GM21390 (cell line): ENCODE measurements at regions not wholly inside any gene's neighbourhood (a gene's known extent, or its start where the extent isn't known, plus 50 kb on each side); places are given as distances from the start of the nearest gene placed in this dataset.

Experiments used
- ATAC-seq: cut with Tn5 transposase; IDR thresholded peaks from one replicate; pipeline ENCODE4 v1.9.1; 2021; ENCODE audit not compliant: unreplicated experiment

DNA sequence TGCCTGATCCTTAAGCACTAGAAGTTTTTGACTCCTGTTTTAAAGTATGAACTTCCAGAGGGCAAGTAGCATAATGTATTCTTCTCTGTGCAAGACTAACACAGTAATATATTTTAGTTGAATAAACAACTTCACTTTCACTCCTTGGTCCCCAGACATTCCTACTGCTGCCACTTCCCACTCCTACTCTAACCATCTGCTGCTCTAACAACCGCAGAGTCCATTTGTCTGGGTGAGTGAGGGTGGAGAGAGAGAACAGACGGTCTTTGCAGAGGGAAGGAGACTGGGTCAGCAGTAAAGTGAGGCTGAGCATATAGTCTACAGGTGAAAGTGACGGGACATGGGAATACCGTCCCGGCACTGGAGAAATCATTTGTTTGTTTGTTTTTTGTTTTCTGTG, 301.0 kb upstream of the SLCO3A1 start:
- no peak for ATAC-seq

DNA sequence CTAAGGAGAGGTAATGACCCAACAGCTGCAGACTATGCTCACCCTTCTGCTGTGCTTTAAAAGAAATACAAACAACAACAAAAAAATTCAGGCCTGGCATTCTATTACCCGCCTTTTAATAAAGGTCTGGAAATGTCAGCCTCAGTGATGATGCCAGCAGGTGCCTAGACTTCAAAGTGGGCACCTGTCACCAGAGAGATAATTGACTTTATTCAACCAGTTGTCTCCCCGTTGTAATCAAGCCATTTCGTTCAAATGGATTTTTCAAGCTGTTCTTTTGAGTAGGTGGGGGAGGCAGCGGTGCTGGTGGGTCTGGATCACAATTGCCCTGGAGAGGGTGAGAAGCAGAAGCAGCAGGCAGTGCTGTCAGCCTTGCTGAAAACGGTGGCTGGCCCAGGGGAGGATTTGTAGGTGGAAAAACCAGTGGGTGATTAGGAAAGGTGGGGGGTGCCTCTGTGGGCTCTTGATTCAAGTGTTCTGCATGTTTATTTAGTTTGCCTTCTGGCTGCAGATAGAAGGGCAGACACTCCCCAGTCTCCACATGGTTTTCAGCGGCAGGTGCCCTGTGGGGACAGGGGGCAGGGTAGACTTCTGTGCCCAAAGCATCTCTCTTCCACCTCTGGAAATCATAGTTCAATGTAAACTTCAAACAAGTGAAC, 300.2 kb upstream of the SLCO3A1 start:
- ATAC-seq, result no peak

DNA sequence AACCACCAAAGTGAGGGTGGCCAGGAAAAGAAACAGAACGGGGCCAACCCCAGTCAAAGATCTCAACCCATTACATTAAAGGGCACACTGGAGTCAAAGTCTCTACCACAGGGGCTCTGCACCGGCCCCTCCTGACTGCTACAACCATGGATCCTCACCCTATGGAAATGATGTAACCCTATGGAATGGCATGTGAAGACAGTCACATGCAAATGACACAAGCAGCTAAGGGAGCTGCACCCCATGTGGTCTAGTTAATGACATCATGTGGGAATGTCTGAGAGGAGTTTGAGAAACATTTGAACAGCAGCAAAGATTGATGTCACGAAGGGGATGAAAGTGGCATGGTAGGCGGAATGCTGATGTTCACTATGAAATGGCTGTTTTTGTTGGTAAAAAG, 298.2 kb upstream of the SLCO3A1 start:
- ATAC-seq, result no peak

DNA sequence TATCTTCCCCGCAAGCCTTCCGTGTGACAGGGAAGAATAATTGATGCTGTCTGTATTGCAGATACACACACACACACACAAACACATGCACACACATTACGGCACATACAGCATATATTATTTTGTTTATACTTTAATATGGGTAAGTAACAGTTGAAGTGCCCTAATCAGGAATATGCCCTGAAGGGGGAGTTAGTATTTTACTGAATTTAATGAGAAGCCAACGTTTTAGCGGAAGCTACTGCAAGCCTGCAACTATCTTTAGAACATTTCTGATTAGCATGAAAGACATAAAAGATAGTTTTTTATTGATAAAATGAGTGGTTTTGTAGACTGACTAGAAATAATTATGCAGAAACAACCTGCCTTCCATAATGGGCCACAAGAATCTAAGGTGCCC, 296.6 kb upstream of the SLCO3A1 start:
- ATAC-seq, result no peak

DNA sequence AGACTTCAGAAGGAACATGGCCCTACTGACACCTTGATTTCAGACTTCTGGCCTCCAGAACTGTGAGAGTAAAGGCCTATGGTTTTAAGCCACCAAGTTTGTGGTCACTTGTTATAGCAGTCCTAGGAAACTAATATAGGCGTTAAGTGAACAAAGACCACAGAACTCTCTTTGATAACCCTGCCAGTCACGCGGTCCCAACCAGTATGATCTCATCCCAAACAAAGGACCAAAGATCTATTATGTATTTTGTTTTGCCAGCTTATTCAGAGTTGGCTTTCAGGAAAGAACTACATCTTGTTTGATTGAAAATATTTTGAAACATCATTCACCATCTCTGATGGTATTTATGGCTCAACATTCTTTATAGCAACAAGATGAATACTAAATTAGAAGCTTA, 294.4 kb upstream of the SLCO3A1 start:
- no peak for ATAC-seq

DNA sequence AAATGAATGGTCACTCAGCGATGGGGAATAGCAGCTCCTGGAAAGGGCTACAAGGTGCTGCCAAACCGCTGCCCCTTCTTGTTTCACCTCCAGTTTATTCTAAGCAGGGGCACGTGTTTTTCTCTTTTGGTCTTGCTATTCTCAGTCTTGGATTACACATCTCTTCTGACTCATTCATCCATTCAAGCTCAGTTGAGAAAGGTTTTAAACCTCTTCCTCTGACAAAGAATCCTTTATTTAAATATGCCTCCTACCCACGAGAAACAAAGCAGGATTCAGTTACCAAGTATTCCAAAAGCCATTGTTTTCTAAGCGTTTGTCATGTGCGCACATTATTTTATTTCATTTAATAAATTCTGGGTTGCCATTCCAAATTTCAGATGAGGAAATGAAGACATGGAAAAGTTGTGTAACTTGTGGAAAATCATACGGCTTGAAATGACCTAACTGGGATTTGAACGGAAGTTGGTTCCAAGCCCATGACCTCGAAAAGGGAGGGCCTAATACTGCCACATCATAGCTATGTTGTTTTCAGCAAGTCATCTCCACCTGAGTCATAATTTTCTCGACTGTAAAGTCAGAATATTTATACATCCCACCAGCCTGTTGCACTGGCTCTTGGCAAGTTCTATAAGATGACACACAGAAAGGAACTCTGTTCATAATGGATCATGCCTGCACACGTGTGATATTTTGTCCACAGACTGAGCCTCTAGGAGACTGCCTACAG, 292.0 kb upstream of the SLCO3A1 start:
- no peak for ATAC-seq

DNA sequence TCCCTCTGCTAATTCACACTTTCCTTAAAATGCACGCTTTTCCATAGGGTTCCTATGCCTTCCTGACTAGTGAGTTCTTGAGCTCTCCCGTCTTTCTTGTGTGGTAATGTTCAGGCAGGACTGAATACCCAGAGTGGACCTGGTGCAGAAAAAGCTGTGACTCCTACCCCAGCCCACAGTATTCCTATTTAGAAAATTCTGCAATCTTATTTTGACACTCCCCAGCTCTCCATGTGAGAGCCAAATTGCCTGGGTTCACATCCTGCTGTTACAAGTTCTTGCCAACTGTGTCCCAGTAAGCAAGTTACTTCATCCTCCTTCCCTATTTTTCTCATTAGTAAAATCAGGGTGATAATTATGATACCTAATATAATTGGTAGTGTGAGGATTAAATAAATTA, 290.8 kb upstream of the SLCO3A1 start:
- no peak for ATAC-seq

DNA sequence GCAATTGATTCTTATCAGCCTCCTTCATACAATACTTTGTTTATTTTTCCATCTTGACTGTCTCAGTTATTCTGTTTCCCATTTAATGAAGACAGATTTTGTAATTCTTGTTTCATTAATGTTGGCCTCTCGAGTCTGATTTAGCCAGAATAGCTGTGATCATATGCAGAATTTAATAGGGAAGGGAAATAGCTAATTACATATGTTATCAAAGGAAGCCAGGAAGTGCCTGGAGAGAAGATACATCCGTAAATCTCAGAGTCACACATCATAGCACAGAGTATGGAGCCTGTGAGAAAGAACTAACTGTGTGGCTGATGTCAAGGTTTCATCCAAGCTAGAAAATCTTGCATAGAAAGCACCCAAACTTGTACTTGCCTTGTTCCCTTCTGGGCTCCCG, 288.9 kb upstream of the SLCO3A1 start:
- no peak for ATAC-seq

DNA sequence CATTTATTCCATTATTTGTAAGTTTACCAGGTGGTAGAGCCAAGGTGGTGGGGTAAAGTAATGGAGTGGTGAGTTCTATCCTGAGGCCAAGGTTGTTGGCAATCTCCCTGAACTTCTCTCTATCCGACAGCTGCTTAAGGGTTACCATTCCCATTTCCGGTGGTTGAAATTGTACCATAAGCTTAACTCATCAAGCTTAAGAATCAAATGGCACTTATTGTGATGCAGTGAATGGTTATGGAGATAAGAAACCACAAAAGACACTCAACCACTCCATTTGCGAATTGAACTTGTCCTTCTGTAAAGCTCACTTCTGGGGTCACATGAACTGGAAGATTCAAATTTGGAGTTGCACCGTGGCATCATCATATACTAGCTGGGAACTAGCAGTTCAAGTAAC, 287.4 kb upstream of the SLCO3A1 start:
- no peak for ATAC-seq

DNA sequence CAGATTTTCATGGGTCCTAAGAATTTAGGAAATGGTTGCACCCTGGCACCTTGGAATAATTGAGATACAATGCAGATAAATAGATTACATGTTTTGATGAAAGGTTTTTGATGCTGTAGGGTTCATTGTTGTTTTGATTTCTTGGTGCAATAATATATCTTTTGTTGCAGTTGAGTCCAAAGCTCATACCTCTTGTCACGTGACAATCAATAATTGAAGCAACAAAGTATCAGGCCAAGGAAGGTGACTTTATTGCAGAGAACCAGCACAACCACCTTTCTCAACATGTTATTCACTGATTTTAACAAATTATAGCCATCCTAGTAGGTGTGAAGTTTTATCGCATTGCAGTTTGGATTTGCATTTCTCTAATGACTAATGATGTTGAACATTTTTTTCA, 285.5 kb upstream of the SLCO3A1 start:
- ATAC-seq, result no peak

DNA sequence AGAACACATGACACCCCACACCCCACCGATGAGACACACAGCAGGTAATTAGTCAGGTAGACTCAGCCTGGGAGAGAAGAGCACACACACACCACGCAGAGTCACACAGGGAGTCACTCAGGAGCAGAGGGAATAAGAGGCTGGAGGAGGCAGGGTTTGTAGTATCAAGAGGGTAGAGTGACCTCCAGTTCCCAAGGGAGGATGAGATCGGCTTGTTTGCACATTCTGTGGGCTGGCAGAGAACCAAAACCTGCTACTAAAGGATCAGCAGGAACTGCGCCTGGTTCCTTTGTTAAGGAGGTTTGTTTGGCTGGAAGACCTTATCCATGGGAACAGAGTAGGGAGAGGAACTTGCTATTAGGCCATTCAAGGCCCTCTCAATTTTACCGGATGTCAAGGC, 281.4 kb upstream of the SLCO3A1 start:
- no peak for ATAC-seq

DNA sequence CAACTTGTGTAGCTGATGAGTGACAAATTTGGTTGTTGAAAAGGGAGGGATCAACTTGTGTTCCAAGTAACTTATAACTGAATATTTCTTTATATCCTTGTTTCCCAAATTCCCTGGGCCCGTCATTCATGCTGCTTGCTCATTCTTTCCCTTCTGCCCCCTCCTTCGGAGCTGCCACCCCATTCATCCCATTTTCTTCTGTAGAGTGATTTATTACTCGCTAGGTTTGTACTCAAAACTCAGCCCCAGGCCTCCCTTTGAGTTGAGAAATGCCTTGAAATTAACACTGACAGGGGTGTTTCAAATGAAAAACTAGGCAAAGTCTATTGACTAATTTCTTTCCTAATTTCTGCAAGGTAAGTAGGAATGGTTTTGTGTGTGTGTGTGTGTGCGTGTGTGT, 277.4 kb upstream of the SLCO3A1 start:
- no peak for ATAC-seq

DNA sequence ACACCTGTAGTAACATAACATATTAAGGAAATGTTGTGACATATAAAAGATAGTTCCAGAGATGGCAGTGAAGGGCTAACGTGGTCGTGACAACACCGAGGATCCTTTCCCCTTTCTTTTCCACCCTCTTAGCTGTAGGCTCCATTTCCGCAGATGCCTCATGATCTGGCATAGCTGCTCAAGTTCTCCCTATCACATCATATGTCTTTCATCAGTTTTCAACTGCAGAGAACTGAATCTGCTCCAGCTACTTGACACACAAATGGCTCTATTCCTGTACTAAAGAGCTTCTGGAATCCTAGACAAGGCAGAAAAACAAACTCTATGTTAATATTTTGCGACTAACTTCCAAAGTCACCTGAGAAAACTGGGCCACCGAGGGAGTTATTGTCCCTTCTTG, 275.0 kb upstream of the SLCO3A1 start:
- no peak for ATAC-seq

DNA sequence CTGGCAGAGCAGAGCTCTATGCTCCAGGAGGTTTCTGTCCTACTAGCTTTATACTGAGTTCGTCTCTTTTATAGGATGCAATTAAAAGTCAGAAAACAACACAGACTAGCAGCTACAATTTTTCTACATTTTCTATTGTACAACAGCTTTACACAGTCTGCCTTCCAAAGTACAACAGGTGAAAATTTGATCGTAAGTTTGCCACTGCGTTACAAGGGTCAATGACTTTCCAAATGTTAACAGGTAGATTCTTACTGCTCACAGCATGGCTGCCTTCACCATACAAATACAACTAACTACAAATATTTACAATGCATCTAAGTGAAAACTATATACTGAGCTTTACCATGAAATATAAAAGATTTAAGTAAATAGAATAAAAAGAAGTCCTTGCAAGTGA, 268.6 kb upstream of the SLCO3A1 start:
- no peak for ATAC-seq

DNA sequence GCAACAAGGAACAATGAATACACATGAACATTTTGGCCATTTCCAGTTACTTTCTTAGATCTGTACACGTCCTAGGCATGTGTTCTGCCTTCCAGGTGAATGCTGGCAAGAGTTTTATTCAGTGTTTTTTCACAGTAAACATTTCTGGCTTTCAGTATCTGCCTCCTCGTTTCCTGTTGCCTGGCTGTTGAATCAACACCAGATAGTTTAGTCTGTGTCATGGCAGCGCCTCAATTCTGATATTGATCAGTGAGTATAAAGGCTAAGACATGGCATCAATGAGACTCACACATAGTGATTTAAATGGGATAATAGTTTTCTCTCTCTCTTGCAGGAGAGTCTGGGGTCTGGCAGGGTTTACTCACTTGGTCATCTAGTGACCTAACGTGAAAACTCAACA, 266.9 kb upstream of the SLCO3A1 start:
- ATAC-seq, result no peak

DNA sequence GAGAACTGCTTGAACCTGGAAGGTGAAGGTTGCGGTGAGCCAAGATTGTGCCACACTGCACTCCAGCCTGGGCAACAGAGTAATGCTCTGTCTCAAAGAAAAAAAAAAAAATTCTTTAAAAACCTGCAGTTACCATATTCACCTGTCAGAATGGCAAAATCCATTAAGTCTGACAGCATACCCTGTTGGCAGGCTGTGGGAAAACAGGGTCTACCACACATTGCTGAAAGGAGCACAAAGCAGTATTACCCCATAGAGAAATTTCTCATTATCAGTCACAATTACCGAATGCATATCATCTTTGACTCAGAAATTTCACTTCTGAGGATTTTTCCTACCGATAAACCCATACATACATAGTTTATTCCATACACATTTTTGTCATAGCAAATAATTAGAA, 264.1 kb upstream of the SLCO3A1 start:
- no peak for ATAC-seq

DNA sequence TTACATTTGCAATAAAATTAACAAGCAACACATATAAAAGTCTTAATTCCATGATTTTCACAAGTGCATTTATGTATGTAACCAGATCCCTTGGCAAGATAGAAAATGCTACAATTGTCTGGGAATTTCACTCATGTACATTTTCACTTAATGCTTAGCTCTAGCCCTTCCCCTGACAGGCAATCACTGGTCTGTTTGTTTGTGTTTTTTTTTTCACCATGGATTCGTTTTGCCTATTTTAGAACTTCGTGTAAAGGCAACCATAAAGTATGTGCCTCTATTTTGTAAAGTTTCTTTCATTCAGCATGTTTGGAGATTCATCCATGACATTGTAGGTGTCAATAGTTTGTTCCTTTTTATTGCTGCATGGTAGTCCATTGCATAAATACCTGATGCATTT, 260.9 kb upstream of the SLCO3A1 start:
- no peak for ATAC-seq

DNA sequence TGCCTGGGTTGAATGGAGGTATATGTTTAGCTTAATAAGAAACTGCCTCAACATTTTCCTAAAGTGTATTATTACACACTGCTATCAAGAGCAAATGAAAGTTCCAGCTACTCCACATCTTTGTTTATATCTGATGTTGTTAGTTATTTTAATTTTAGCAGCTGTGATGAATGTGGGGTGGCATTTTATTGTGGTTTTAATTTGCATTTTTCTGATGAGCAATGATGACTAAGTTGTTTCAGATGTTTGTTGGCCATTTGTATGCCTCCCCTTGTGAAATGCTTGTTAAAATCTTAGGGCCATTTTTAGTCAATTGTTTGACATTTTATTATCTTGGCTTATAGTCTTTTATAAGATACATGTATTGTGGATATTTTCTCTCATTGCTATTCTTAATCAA, 260.4 kb upstream of the SLCO3A1 start:
- ATAC-seq, result no peak

DNA sequence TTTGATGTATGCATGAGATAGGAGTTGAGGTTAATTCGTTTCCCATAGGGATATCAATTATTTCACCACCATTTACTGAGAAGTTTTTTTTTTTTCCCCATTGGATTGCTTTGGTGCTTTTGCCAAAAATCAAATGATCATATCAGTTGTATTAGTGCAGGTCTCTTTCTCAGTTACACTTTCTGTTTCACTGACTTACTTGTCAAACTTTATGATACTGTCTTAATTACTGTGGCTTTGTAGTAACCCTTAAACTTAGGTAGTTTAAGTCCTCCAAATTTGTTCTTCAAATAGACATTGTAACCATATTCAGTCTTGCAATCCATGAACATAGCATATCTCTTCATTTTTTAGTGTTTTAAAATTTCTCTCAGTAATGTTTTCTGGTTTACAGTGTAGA, 259.9 kb upstream of the SLCO3A1 start:
- ATAC-seq, result no peak

DNA sequence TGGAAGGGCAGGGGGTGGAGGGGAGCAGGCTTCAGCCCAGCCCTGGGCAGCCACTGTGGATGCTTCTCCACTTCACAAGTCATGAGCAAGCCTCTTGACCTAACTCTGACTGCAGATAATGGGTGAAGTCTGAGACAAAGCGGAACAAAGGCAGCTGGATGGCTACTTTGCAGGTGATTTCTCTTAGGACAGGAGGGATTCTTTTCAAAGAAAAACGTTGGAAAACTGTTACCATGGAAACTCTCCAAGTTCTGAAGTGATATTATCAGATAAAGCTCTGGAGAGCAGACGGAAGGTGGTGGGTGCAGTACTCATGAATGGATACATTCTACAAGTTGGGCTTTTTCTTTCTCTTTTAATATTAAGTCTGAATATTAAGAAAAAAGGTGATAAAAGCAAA, 254.2 kb upstream of the SLCO3A1 start:
- ATAC-seq, result no peak

DNA sequence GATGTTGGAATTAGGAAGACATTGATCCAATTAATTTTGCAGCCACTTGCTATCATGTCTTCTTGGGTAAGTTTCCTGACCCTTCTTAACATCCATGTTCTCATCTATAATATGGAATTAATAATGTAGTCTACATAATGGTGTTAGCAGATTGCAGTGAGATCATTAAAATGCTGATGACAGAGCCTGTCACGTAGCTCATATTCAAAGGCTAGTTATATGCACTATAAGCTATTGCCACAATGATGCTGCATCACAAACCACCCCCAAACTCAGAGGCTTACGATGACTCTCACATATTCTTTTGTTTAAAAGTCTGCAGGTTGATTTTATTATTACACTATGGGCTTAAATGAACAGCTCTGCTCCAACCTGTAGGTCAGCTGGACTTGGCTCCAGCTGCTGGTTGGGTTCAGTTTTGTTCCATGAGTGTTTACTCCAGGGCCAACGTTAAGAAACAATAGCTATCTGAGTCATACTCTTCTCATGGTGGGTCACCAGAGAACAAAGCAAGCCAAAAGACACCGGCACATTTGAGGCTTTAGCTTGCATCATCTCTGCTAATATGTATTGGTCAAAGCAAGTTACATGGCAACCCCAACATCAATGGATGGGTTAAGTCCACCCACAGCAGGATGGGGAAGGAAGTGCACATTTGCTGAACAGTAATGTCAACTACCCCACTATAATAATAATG, 250.0 kb upstream of the SLCO3A1 start:
- ATAC-seq, result no peak

DNA sequence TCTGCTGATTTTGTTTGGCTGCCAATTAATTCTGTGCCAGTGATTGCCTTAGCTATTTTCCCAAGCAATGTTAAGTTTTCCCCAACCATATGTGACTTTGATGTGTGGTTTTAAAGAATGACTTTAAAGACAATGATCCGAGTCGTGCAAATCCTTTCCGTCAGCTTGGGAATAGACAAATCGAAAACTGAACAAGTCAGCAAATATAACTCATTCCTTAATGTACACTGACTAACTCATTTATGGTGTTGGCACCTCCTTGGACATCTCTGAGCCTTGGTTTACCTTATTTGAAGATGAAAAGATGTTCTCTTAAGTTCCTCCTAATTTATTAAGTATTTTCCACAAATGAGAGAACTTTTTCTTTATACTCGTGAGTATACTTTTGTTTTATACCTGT, 249.4 kb upstream of the SLCO3A1 start:
- ATAC-seq, result no peak
